ENCODE measurements at regions not wholly inside any gene's neighbourhood (a gene's known extent, or its start where the extent isn't known, plus 50 kb on each side); places are given as distances from the start of the nearest gene placed in this dataset.

- no peak for DNase-seq
Observed at GRCh38 chr18:55866886-55867285, 278.9 kb upstream of the TCF4 start.

- no peak for DNase-seq
Observed at GRCh38 chr18:55866006-55866405, 278.0 kb upstream of the TCF4 start.

- DNase-seq, result peak; percentile 86
Observed at GRCh38 chr18:55864281-55864680, 276.3 kb upstream of the TCF4 start.

- DNase-seq, result peak; percentile 95
Observed at GRCh38 chr18:55863876-55864275, 275.9 kb upstream of the TCF4 start.

- DNase-seq, result no peak
Observed at GRCh38 chr18:55863391-55863706, 275.4 kb upstream of the TCF4 start.

- DNase-seq, result peak; percentile 18
Observed at GRCh38 chr18:55862693-55863390, 274.9 kb upstream of the TCF4 start.

- no peak for DNase-seq
Observed at GRCh38 chr18:55861266-55861665, 273.3 kb upstream of the TCF4 start.

GRCh38 chr18:55858661-55859515, 270.9 kb upstream of the TCF4 start:
- DNase-seq, result no peak

GRCh38 chr18:55857956-55858355, 270.0 kb upstream of the TCF4 start:
- no peak for DNase-seq

GRCh38 chr18:55857409-55857808, 269.4 kb upstream of the TCF4 start:
- DNase-seq, result no peak

- DNase-seq, result no peak
Observed at GRCh38 chr18:55856679-55857078, 268.7 kb upstream of the TCF4 start.

GRCh38 chr18:55856229-55856628, 268.2 kb upstream of the TCF4 start:
- DNase-seq, result no peak

GRCh38 chr18:55853268-55853667, 265.3 kb upstream of the TCF4 start:
- DNase-seq, result no peak

GRCh38 chr18:55850904-55851303, 262.9 kb upstream of the TCF4 start:
- no peak for DNase-seq

GRCh38 chr18:55849391-55849790, 261.4 kb upstream of the TCF4 start:
- no peak for DNase-seq

- no peak for DNase-seq
Observed at GRCh38 chr18:55847960-55848359, 260.0 kb upstream of the TCF4 start.

- peak; percentile 33 for DNase-seq
Observed at GRCh38 chr18:55845221-55845620, 257.2 kb upstream of the TCF4 start.

- DNase-seq, result peak; percentile 6
Observed at GRCh38 chr18:55844382-55844781, 256.4 kb upstream of the TCF4 start.

GRCh38 chr18:55841314-55841713, 253.3 kb upstream of the TCF4 start:
- no peak for DNase-seq

GRCh38 chr18:55840601-55841170, 252.7 kb upstream of the TCF4 start:
- DNase-seq, result no peak

- DNase-seq, result no peak
Observed at GRCh38 chr18:55839343-55839742, 251.4 kb upstream of the TCF4 start.

- DNase-seq, result no peak
Observed at GRCh38 chr18:55838841-55839240, 250.8 kb upstream of the TCF4 start.

GRCh38 chr18:55838319-55838718, 250.3 kb upstream of the TCF4 start:
- no peak for DNase-seq

- no peak for DNase-seq
Observed at GRCh38 chr18:55833543-55833942, 245.6 kb upstream of the TCF4 start.

All from NCI-H2171 treated with DMSO at 0.1 percent for 48 hours (cell line).